ENCODE measurements at regions not wholly inside any gene's neighbourhood (a gene's known extent, or its start where the extent isn't known, plus 50 kb on each side); places are given as distances from the start of the nearest gene placed in this dataset.

DNA sequence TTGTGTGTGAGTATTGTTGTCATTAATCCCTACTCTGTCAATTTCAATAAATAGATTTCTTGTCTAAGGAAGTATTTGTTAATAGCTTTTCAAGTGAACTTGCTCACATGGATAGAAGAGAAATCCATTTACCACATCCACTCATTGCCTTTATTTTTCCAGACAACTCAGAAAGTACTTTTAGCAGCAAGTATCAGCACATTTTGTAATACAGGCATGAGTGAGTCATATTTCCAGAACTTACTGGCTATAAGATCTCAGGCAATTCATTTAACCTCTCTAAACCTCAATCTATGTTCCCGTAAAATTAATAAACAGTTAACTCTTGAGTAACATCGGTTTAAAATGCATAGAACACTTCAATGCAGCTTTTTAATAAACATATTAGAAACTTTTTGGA lies 317.9 kb upstream of the PCDH7 start:
- DNase-seq: no peak
- Histone ChIP-seq H3K9me3 (peaks cover 0 to 5% (median 0%) of the 10 kb centered on the region in 4 donors), H3K4me1 (no peaks in the 10 kb centered on the region), H3K27ac (no peak overlapping the region), H3K36me3 (no peaks in the 10 kb centered on the region), H3K27me3 (no peaks in the 10 kb centered on the region), H3K4me3 (no peak overlapping the region)
- 87 to 91% methylated on average over 2 of the region's 2 CpGs for WGBS, 2 donors
- TF ChIP-seq EP300 (IDR thresholded peaks at IDR 0.05) (no peak), CTCF (IDR thresholded peaks at IDR 0.05) (no peak), POLR2AphosphoS5 (IDR thresholded peaks at IDR 0.05) (no peak), POLR2A (IDR thresholded peaks at IDR 0.05) (no peak)
- intact Hi-C loops (cut with DNase I): no loop called here

DNA sequence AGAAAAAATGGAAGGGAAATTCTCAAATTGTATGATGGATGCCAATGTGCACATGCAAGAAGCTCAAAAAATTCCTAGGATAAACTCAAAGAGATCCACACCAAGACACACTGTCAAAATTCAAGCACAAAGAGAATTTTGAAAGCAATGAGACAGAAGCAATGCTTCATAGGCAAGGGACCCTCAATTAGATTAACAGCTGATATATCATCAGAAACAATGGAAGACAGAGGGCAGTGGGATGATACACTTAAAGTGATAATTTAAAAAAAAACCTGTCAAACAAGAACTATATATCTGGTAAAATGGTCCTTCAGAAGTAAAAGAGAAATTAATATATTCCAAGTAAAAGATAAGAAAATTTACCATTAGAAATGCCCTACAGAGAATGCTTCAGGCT lies 306.3 kb upstream of the PCDH7 start:
- no peak overlapping the region for H3K27ac ChIP-seq
- no peak overlapping the region for H3K4me3 ChIP-seq
- no peaks in the 10 kb centered on the region for H3K4me1 ChIP-seq
- TF ChIP-seq POLR2A (IDR thresholded peaks at IDR 0.05): no peak
- TF ChIP-seq CTCF (IDR thresholded peaks at IDR 0.05): no peak
- no peak for TF ChIP-seq POLR2AphosphoS5 (IDR thresholded peaks at IDR 0.05)
- no peak for TF ChIP-seq EP300 (IDR thresholded peaks at IDR 0.05)
- no peaks in the 10 kb centered on the region for H3K27me3 ChIP-seq
- H3K9me3 ChIP-seq: peaks cover 0 to 13% (median 2%) of the 10 kb centered on the region in 4 donors
- intact Hi-C loops (cut with DNase I): no loop called here
- no peak for DNase-seq
- no peaks in the 10 kb centered on the region for H3K36me3 ChIP-seq

DNA sequence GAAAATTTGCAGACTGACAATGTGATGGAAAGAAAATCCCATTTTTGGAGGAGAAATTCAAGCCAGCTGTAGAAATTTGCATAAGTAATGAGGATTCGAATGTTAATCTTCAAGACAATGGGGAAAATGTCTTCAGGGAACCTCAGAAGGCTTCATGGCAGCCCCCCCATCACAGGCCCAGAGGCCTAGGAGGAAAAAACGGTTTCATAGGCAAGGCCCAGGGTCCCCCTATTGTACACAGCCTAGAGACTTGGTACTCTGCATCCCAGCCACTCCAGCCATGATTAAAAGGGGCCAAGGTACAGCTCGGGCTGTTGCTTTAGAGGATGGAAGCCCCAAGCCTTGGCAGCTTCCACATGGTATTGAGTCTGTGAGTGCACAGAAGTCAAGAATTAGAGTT lies 303.6 kb upstream of the PCDH7 start:
- intact Hi-C loops (cut with DNase I): no loop called here
- WGBS, 2 donors: 46 to 60% methylated on average over 3 of the region's 3 CpGs
- no peaks in the 10 kb centered on the region for H3K4me1 ChIP-seq
- TF ChIP-seq EP300 (IDR thresholded peaks at IDR 0.05): no peak
- TF ChIP-seq POLR2AphosphoS5 (IDR thresholded peaks at IDR 0.05): no peak
- no peak for TF ChIP-seq CTCF (IDR thresholded peaks at IDR 0.05)
- TF ChIP-seq POLR2A (IDR thresholded peaks at IDR 0.05): no peak
- H3K27me3 ChIP-seq: no peaks in the 10 kb centered on the region
- no peaks in the 10 kb centered on the region for H3K36me3 ChIP-seq
- peaks cover 0 to 13% (median 2%) of the 10 kb centered on the region in 4 donors for H3K9me3 ChIP-seq
- no peak overlapping the region for H3K4me3 ChIP-seq
- no peak for DNase-seq
- H3K27ac ChIP-seq: no peak overlapping the region

GRCh38 chr4:30427932-30428331 lies 292.2 kb upstream of the PCDH7 start:
- H3K27ac ChIP-seq: no peak overlapping the region
- H3K4me1 ChIP-seq: no peaks in the 10 kb centered on the region
- intact Hi-C loops (cut with DNase I): no loop called here
- 47 to 71% methylated on average over 2 of the region's 2 CpGs for WGBS, 2 donors
- H3K36me3 ChIP-seq: no peaks in the 10 kb centered on the region
- no peak for TF ChIP-seq EP300 (IDR thresholded peaks at IDR 0.05)
- DNase-seq: no peak
- H3K4me3 ChIP-seq: no peak overlapping the region
- H3K9me3 ChIP-seq: peaks cover 0 to 3% (median 0%) of the 10 kb centered on the region in 4 donors
- H3K27me3 ChIP-seq: no peaks in the 10 kb centered on the region

GRCh38 chr4:30429813-30430761 lies 290.1 kb upstream of the PCDH7 start:
- H3K27ac ChIP-seq: no peak overlapping the region
- H3K4me1 ChIP-seq: no peaks in the 10 kb centered on the region
- H3K4me3 ChIP-seq: no peak overlapping the region
- H3K27me3 ChIP-seq: no peaks in the 10 kb centered on the region
- TF ChIP-seq POLR2AphosphoS5 (IDR thresholded peaks at IDR 0.05) (no peak), CTCF (IDR thresholded peaks at IDR 0.05) (no peak), EP300 (IDR thresholded peaks at IDR 0.05) (no peak), POLR2A (IDR thresholded peaks at IDR 0.05) (no peak)
- WGBS, 2 donors: 73 to 80% methylated on average over 6 of the region's 6 CpGs
- intact Hi-C loops (cut with DNase I): no loop called here
- H3K36me3 ChIP-seq: no peaks in the 10 kb centered on the region
- no peak for DNase-seq
- H3K9me3 ChIP-seq: no peaks in the 10 kb centered on the region
